ENCODE measurements at regions not wholly inside any gene's neighbourhood (a gene's known extent, or its start where the extent isn't known, plus 50 kb on each side); places are given as distances from the start of the nearest gene placed in this dataset.

DNA sequence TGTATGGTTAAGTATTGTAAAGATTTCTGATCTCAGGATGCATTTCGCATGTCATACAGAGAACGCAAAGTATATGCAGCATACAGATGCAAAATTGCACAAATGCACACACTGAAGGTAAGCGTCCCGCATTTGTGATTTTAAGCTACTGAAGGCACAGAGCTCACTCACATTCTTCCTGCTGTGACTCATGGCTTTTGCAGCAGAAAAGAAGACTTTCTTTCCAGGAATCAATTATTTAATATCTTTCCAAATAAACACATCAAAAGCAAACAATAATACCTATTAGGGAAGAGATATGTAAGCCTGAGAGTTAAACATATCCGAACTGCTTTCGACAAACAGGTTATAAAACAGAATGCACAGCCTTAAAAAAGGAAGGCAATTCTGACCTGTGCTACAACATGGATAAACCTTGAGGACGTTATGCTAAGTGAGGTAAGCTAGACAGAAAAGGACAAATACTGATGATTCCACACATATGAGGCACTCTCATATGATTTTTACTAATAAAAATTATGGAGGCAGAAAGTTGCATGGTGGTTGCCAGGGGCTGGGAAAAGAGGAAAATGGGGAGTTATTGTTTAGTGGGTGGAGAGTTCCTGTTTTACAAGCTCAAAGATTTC, 109.0 kb downstream of the TFAP2A start:
- no peak for DNase-seq (ENCODE audit: low read depth in 2 of 2)

DNA sequence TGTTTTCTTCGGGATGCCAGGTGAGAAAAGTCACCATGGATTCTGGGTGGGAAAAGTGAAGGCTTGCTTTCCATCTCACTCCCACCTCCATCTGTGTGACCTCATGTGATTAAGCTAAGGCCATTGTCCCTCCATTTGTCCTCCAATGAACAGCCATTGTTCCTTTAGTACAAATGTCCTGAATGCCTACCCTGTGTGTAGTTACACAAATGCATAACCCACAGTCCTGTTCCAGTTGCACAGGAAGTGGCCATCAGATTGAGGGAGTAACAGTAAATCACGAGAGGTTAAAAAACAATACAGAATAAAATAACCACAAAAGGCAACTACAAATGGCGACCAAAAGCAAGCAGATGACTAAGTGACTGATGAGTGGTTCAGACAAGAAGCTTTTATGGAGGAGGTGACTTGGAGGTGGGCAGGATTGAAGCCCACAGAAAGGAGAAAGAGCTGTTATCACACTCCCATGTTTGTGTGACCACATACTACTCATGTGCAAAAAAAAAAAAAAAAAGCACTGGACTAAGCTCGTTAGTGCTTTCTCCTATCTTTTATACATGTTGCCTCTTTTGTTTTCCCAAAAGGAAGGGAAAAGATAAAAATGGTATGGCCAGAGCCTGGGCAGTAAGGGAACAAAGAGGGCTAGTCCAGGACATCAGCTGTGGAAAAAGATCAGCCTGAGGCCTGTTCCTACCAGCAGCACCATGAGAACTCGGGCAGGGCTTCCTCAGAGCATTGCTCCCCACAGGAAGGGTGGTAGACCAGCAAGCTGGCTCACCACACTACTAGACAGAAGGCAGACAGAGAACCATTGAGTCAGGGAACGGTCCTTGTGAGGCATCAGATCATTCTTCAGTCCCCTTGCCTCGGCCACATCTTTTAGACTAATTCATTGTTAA, 111.0 kb downstream of the TFAP2A start:
- DNase-seq (ENCODE audit: low read depth in 2 of 2), result no peak

DNA sequence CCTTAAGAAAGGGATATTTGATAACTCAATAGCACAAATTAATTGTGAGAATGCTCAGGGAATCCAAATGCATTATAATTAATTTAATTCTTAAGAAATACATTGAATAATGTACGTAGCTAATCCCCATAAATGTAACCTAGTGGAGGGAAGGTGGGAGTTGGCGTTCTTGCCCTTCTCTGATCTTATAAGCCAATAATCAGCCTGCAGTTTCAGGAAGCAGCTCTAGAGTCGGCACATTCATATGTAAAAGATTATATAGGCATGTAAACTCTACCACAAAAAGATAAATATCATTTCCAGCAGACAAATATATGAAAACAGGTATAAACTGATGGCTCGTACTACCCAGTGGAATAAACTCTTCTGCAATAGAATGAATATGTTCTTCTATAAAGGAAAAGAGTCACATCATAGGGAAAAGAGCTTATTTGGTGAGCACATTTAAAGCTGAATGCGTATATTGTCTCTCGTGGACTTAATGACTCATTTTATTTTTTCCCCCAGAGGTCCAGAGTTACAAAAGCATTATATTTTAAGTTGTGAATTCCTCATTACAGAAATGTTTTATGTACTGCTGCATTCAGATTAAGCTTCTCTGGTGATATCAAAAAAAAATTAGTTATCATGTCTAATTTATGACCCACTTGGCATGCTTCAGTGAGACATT, 112.2 kb downstream of the TFAP2A start:
- no peak for DNase-seq (ENCODE audit: low read depth in 2 of 2)

DNA sequence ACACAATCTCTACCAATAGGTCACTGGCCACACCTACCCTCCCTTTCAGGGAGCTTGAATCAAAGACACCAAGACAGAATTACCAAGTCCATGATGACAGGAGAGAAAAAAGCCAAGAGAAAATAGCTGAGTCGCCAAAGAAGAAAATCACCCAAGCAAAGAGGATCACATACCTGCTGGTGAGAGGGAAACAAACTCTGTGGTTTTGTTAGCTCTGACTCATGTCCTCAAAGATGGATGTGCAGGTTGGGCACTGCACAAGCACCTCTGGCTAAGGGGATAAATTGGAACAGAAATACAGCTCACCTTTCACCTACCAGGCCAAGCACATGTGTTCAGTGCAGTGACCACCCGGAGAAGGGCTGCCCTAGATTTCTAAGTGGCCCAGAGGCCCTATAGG, 114.8 kb downstream of the TFAP2A start:
- DNase-seq (ENCODE audit: low read depth in 2 of 2), result no peak

DNA sequence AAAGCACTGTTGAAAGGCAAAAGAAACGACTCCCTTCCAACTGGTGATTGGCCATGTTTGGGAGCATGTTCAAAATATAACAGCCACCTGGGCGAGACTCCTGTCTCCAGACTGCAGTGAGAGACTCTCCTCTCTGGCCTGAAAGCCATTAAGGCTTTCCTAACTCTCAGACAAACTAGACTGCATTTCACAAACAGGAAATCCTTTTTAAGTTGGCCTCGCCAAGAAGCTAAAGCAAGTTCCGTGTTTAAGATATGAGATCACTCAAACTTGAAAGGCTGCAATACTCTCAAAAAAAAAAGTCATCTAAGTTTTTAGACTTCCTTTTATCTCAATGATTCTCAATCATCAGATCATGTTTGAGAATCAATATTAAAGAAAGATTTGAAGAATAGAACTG, 117.0 kb downstream of the TFAP2A start:
- DNase-seq (ENCODE audit: low read depth in 2 of 2), result no peak

DNA sequence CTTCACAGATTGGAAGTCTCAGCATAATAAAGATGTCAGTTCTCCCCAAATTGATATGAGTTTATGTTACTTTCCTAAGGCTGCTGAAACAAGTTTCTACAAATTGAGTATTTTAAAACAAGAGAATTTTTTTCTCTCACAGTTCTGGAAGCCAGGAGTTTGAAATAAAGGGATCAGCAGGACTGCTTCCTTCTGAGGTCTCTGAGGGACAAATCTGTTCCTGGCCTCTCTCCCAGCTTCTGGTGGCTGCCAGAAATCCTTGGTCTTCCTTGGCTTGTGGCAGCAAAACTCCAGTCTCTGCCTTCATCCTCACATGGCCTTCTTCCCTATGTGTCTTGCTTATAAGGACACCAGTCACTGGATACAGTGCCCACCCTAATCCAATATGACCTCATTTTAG, 136.1 kb downstream of the TFAP2A start:
- DNase-seq (ENCODE audit: low read depth in 2 of 2), result no peak

DNA sequence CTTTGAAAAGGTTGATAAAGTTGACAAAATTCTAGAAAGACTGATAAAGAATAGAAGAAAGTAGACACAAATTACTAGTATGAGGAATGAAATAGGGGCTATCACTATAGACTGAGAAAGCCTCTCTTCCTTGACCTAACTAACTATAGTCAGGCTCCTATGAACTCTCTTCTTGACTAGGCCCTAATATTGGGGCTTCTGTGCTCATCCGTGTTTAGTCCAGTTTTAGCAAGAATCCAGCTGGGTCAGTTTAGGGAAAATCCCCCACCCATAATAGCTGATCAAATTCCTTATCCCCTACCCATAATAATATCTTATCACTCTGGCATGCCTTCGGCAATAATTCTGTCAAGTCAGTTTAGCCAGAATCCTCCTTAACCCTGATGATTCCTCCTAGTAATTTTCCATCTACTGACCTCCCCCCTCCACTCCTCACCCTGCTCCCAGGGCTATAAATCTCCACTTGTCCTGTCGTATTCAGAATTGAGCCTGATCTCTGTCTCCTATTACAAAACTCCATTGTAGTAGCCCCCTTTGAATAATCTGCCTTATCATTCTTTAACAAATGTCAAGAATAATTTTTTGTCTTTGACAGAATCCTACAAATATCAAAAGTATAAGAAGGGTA, 138.1 kb downstream of the TFAP2A start:
- no peak for DNase-seq (ENCODE audit: low read depth in 2 of 2)

DNA sequence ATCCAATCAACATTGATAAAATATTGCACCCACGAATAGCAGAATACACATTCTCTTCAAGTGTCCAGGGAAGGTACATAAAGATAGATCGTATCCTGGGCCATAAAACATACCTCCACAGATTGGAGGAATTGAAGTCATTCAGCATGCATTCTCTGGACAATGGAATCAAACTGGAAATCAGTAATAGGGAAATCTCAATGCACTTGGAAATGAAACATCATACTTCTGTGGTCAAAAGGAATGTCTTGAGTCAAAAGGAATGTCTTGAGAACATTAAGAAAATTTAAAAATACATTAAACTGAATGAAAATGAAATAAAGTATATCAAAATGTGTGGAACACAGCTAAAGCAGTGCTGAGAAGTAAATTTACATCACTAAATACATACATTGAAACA, 138.8 kb downstream of the TFAP2A start:
- no peak for DNase-seq (ENCODE audit: low read depth in 2 of 2)

DNA sequence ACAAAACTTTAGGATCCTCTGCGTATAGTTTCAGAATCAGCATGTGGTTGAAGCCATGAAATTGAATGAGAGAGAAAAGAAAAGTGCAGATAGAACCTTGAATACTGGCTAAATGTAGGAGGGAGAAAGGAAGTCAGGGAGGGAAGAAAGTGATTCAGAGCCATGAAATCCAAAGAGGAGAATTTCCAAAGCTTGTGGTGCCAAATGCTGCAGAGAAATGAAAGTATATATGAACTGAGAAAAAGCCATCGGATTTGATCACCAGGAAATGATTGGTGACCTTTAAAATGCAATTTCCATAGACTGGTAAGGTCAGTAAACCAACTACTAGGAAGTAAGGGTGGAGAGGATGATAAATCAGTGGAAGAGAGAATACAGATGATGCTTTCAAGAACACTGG, 142.3 kb downstream of the TFAP2A start:
- DNase-seq (ENCODE audit: low read depth in 2 of 2), result no peak

DNA sequence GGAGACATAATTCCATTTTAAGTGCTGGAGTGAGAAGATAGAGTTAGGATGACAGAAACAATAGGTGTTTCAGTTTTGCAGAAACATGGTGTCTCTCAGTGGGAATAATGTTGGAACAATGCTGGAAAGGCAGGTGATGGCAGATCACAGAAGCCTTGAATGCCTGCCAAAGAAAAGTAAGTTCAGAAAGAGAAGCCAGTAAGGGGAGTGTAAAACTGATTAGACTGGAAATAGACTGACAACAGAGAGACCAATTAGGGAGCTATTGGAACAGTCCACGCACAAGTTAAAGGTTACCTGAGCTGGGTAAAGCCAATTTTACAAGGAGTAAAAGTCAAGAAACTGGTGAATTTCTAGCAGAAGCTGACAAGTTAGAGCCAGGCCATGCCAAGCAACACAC, 142.9 kb downstream of the TFAP2A start:
- no peak for DNase-seq (ENCODE audit: low read depth in 2 of 2)

DNA sequence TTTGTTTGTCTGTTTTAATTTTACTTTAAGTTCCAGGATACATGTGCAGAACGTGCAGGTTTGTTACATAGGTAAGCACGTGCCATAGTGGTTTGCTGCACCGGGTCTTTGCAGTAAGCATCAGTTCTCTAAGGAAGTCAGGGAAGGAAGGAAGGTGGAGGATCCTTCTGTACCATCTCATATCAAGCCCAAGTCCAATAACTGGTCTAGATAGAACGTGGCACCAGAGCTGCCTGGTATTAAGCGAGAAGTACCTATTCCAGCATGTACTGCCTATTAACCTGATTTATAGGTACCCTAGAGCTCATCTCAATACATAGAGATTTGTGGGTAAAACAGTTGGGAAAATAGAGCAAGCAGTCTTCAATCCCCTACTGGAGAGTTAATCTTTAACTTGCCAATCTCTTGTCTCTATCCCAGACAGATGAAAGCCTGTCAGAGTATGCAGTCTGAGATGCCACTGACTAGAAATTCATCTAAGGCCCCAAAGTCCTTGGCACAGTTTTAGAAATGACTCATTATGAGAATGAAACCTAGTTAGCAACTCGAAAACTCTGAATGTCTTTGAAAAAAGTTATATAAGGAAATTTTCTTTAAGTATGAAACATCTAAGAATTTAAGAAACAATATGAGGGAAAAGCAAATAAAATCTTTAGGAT, 144.9 kb downstream of the TFAP2A start:
- DNase-seq (ENCODE audit: low read depth in 2 of 2), result no peak

DNA sequence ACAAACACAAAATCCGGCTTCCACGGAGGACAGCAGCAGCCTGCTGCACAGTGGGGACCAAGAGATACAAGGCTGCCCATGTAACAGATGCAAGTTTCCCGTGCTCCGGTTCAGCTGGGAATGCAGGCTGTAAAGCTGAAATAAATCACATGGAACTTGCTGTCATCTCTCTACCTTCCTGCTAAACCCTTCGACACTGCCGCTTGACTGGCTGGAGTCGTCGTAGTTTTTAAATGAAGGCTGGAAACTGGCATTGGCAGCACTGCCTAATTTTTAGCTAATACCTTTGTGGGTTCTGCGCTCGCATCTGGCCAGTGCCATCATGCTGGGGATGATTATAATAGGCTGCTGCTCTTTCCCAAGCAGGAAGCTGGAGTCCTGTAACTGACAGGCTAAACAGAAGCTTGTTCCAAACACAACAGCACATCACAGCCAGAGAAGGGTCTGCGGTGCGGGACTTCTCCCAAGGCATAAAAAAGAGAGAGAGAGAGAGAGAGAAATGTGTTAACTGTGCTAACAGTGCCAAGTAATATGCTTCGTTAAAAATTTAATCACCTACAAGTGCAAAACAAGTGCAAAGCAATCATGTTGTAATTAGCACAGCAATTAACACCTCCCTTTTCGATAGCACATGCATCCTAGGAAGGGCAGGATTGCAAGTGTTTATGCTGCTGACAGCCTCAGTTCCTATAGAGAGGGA, 146.1 kb downstream of the TFAP2A start:
- no peak for DNase-seq (ENCODE audit: low read depth in 2 of 2)

DNA sequence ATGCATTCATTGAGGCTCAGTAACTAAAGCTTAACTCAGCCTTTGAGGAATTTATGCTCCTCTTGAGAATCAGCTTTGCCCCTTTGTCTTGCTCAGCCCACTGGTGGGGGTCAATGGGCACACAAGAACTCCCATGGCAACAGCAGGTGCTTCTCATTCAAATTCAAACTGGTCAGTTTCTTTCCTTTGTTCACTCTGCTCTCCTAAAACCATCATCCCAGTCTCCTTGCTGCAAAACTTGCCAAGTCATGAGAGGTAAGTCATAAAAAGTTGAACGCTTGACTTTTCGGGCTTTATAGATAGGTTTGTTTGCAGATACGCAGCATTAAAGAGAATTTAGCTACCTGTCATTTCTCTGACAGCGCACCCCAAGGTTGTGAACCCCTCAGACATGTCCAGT, 146.8 kb downstream of the TFAP2A start:
- no peak for DNase-seq (ENCODE audit: low read depth in 2 of 2)

DNA sequence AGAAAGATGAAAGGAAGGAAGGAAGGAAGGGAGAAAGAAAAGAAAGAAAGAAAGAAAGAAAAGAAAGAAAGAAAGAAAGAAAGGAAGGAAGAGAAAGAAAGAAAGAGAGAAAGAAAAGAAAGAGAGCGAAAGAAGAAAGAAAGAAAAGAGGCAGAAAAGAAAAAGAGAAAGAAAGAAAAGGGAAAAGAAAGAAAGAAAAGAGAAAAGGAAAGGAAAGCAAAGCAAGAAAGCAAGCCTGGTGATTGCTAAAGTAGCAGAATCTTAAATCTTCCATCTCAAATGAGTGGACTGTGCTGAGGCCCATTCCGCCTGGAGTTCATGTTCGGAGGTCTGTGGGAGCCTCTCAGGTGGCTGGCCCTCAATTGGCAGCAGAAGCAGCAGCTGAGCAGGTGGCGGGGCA, 148.4 kb downstream of the TFAP2A start:
- DNase-seq (ENCODE audit: low read depth in 2 of 2), result no peak

DNA sequence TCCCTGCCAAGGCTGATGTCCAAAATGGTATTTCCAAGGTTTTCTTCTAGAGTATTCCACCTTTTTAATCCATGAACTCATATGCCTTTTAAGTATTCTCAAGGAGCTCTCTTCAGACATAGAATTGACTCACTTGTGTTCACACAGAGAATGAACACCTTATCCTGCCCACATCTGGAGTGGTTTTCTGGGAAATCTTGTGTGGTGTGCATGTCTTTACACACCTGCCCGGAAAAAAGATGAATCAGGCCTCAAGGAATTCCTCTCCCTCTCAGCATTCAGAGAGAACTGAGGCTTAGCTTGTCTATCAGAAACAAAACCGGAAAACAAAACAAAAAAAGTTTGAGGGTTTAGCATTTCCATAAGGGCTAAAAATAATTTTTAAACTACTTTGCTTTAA, 148.8 kb downstream of the TFAP2A start:
- no peak for DNase-seq (ENCODE audit: low read depth in 2 of 2)

DNA sequence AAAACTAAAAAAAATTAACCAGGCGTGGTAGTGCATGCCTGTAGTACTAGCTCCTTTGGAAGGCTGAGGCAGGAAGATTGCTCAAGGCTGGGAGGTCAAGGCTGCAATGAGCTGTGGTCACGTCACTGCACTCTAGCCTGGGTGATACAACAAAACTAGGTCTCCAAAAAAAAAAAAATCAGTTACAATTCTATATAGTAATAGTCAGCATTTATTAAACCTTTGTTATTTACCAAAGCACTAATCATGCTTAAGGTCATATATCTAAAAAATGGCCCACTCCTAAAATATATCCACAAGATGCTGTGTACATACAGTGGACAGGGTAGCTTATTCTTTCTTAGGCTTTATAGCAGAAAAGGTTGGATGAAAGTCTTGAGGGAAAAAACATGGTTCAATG, 152.4 kb downstream of the TFAP2A start:
- DNase-seq (ENCODE audit: low read depth in 2 of 2), result no peak

DNA sequence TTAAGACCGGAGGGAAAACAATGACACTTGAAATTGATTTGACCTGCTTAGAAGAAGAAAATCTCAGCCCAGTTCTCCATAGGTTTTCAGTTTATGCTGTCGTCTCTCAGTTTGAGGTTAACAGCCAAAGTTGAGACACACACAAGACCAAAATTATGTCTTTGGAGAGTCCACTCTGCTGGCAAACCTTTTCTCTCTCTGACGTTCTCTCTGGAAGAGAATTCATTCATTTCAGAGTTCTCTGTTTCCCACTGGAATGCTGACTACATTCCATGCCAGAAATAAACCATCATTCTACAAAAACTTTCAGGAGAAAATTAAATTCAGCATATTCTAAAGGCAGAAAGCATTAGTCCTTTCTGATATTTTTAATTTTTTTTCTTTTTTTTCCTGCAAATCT, 155.2 kb downstream of the TFAP2A start:
- DNase-seq (ENCODE audit: low read depth in 2 of 2), result no peak

DNA sequence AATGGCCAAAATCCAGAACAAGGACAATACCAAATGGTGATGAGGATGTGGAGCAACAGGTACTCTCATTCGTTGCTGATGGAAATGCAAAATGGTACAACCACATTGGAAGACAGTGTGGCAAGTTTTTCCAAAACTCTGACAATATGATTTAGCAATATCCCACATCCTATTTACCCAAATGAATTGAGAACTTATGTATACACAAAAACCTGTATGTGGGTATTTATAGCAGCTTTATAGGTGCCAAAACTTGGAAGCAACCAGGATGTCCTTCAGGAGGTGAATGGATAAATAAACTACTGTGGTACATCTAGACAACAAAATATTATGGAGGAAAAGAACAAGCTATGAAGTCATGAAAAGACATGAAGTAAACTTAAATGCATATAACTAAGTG, 156.5 kb downstream of the TFAP2A start:
- no peak for DNase-seq (ENCODE audit: low read depth in 2 of 2)

DNA sequence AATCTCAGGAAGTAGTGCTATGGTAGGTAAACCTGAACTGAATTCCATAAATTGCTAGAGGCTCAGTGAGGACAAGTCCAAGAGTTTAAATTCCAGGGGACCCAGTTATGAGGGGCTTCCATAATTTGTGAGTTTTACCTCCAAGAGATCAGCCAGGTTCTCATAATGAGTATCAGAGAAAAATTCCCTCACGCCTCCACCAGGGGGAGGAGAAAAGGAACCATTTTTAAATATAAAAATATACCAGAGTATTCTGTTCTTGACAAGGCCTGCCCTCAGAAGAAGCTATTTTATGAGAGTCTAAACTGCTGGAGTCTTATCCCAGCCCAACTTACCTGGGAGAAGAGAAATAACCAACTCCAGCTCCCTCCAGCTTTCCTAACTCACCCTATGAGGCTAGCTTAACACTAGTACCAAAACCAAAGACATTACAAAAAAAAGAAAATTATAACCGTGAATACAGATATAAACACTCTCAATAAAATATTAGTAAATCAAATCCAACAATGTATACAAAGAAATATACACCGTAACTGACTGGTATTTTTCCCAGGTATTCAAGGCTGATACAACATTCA, 158.7 kb downstream of the TFAP2A start:
- no peak for DNase-seq (ENCODE audit: low read depth in 2 of 2)

DNA sequence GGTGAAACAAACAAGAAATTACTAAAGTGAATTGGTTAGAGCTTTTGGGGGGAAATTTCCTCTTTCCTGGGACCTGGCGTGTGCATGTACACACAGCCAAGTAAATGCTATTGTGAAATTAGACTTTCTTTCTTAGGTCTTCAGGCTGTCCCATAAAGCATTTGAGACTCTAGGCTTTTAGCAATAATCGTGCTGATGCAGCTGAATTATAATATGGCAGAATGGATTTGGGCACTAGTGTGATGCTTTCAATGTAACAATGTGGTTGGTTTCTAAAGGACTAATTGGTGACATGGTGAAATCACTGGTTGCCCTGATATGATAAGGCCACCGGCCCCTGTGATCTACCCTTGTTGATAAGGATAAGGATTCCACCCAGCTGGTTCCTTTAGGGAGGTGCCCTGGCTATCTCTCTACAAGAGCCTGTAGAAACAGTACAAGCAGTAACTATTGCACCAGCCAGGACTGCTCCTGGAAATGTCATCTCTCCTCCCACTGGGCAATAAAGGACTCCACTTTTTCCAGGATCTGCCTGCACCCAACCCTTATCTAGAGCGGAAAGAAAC, 164.1 kb downstream of the TFAP2A start:
- DNase-seq (ENCODE audit: low read depth in 2 of 2), result no peak
